ENCODE measurements at regions not wholly inside any gene's neighbourhood (a gene's known extent, or its start where the extent isn't known, plus 50 kb on each side); places are given as distances from the start of the nearest gene placed in this dataset.

DNA sequence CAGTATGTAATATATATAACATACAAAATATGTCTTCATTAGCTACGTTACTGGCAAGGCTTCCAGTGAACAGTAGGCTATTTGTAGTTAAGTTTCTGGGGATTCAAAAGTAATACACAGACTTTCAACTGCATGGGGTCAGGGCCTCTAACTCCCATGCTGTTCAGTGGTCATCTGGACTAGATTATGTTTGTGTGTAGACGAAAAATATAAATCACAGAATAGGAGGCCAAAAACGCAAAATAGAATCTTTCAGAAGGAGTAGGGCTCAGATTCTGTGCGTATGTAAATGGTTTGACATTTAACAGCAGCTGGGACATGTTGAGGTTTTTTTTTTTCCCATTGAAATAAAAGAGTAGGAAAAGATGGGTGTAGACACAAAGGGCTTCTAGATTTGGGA, 1048.7 kb upstream of the WWC1 start:
- no peaks in the 10 kb centered on the region for H4K20me1 ChIP-seq (ENCODE audit: control insufficient read depth, insufficient read depth)
- H3K27ac ChIP-seq (ENCODE audit: control insufficient read depth, insufficient read depth): no peak overlapping the region
- H3K79me2 ChIP-seq (ENCODE audit: control insufficient read depth, insufficient read depth, low read length): no peaks in the 10 kb centered on the region
- H3K27me3 ChIP-seq (replicated peaks in 1 of 2; ENCODE audit: control insufficient read depth in 2 of 2, insufficient read depth in 2 of 2, low read length in 1 of 2): no peaks in the 10 kb centered on the region
- ChIA-PET POLR2A (interaction anchor here (0.6 kb wide), 1 partner anchor 686 kb away, joined by 3 read pairs; no protein-coding TSS in a partner anchor), SMC1A (ENCODE audit: uncharacterized antibody, unreplicated experiment) (interaction anchor here (0.9 kb wide), 1 partner anchor 9 kb away, joined by 3 read pairs; no protein-coding TSS in a partner anchor), CTCF (no interaction called here), RAD21 (ENCODE audit: unreplicated experiment) (no interaction called here)
- BruUV-seq (replicated peaks): no TSS peak
- 4% methylated on average over 4 of the region's 4 CpGs for WGBS (ENCODE audit: insufficient coverage, insufficient replicate concordance, low lambda C conversion rate, missing lambda C conversion rate)
- intact Hi-C loops (cut with micrococcal nuclease; ENCODE audit: unreplicated experiment): no loop called here
- in situ Hi-C loops (cut with MboI): no loop called here
- DNase-seq (ENCODE audit: low read depth, low spot score): no peak
- H3K36me3 ChIP-seq (ENCODE audit: control insufficient read depth in 2 of 2, insufficient read depth in 2 of 2, low read length in 1 of 2): no peaks in the 10 kb centered on the region
- no peak overlapping the region for H3K4me3 ChIP-seq
- no peaks in the 10 kb centered on the region for H3K4me1 ChIP-seq (ENCODE audit: control insufficient read depth, insufficient read depth, low read length)
- no peaks in the 10 kb centered on the region for H3K9me3 ChIP-seq (replicated peaks; ENCODE audit: control insufficient read depth, insufficient read depth, low read length)
- no peak overlapping the region for H3K9ac ChIP-seq (ENCODE audit: control insufficient read depth, insufficient read depth, low read length)
- ATAC-seq: no peak
- H3K4me2 ChIP-seq (ENCODE audit: control insufficient read depth, insufficient read depth): no peak overlapping the region
- no peak overlapping the region for H2AFZ ChIP-seq (ENCODE audit: control insufficient read depth, low read depth, low read length)
- FAIRE-seq: no peak
- TF ChIP-seq NBN (IDR thresholded peaks at IDR 0.05) (no peak), ZZZ3 (IDR thresholded peaks at IDR 0.05; ENCODE audit: control insufficient read depth, insufficient read length, low read depth) (no peak), LARP7 (IDR thresholded peaks at IDR 0.05) (no peak), ASH2L (IDR thresholded peaks at IDR 0.05; ENCODE audit: borderline replicate concordance, low read depth) (no peak), ZNF622 (IDR thresholded peaks at IDR 0.05) (no peak), SUZ12 (IDR thresholded peaks at IDR 0.05; ENCODE audit: unreplicated experiment) (no peak), POLR2AphosphoS2 (IDR thresholded peaks at IDR 0.05; ENCODE audit: low read depth, low read length) (no peak), KLF5 (IDR thresholded peaks at IDR 0.05; ENCODE audit: partially characterized antibody) (no peak), RBBP5 (conservative IDR thresholded peaks at IDR 0.05) (no peak), SREBF2 (IDR thresholded peaks at IDR 0.05; ENCODE audit: low read length) (no peak)
- TF ChIP-seq, protein P1, sequence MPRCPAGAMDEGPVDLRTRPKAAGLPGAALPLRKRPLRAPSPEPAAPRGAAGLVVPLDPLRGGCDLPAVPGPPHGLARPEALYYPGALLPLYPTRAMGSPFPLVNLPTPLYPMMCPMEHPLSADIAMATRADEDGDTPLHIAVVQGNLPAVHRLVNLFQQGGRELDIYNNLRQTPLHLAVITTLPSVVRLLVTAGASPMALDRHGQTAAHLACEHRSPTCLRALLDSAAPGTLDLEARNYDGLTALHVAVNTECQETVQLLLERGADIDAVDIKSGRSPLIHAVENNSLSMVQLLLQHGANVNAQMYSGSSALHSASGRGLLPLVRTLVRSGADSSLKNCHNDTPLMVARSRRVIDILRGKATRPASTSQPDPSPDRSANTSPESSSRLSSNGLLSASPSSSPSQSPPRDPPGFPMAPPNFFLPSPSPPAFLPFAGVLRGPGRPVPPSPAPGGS (IDR thresholded peaks at IDR 0.05; ENCODE audit: borderline replicate concordance, insufficient read depth, low read depth, low read length, poor library complexity, severe bottlenecking): no peak
- TF ChIP-seq, protein P2, sequence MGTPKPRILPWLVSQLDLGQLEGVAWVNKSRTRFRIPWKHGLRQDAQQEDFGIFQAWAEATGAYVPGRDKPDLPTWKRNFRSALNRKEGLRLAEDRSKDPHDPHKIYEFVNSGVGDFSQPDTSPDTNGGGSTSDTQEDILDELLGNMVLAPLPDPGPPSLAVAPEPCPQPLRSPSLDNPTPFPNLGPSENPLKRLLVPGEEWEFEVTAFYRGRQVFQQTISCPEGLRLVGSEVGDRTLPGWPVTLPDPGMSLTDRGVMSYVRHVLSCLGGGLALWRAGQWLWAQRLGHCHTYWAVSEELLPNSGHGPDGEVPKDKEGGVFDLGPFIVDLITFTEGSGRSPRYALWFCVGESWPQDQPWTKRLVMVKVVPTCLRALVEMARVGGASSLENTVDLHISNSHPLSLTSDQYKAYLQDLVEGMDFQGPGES (IDR thresholded peaks at IDR 0.05): no peak
- TF ChIP-seq, protein P3, sequence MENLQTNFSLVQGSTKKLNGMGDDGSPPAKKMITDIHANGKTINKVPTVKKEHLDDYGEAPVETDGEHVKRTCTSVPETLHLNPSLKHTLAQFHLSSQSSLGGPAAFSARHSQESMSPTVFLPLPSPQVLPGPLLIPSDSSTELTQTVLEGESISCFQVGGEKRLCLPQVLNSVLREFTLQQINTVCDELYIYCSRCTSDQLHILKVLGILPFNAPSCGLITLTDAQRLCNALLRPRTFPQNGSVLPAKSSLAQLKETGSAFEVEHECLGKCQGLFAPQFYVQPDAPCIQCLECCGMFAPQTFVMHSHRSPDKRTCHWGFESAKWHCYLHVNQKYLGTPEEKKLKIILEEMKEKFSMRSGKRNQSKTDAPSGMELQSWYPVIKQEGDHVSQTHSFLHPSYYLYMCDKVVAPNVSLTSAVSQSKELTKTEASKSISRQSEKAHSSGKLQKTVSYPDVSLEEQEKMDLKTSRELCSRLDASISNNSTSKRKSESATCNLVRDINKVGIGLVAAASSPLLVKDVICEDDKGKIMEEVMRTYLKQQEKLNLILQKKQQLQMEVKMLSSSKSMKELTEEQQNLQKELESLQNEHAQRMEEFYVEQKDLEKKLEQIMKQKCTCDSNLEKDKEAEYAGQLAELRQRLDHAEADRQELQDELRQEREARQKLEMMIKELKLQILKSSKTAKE (IDR thresholded peaks at IDR 0.05; ENCODE audit: low read depth, poor library complexity, severe bottlenecking): no peak
- TF ChIP-seq, protein P4, sequence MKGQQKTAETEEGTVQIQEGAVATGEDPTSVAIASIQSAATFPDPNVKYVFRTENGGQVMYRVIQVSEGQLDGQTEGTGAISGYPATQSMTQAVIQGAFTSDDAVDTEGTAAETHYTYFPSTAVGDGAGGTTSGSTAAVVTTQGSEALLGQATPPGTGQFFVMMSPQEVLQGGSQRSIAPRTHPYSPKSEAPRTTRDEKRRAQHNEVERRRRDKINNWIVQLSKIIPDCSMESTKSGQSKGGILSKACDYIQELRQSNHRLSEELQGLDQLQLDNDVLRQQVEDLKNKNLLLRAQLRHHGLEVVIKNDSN (IDR thresholded peaks at IDR 0.05; ENCODE audit: borderline replicate concordance, extremely low read length, insufficient read depth, low read depth, low read length): no peak
- TF ChIP-seq, protein P5, sequence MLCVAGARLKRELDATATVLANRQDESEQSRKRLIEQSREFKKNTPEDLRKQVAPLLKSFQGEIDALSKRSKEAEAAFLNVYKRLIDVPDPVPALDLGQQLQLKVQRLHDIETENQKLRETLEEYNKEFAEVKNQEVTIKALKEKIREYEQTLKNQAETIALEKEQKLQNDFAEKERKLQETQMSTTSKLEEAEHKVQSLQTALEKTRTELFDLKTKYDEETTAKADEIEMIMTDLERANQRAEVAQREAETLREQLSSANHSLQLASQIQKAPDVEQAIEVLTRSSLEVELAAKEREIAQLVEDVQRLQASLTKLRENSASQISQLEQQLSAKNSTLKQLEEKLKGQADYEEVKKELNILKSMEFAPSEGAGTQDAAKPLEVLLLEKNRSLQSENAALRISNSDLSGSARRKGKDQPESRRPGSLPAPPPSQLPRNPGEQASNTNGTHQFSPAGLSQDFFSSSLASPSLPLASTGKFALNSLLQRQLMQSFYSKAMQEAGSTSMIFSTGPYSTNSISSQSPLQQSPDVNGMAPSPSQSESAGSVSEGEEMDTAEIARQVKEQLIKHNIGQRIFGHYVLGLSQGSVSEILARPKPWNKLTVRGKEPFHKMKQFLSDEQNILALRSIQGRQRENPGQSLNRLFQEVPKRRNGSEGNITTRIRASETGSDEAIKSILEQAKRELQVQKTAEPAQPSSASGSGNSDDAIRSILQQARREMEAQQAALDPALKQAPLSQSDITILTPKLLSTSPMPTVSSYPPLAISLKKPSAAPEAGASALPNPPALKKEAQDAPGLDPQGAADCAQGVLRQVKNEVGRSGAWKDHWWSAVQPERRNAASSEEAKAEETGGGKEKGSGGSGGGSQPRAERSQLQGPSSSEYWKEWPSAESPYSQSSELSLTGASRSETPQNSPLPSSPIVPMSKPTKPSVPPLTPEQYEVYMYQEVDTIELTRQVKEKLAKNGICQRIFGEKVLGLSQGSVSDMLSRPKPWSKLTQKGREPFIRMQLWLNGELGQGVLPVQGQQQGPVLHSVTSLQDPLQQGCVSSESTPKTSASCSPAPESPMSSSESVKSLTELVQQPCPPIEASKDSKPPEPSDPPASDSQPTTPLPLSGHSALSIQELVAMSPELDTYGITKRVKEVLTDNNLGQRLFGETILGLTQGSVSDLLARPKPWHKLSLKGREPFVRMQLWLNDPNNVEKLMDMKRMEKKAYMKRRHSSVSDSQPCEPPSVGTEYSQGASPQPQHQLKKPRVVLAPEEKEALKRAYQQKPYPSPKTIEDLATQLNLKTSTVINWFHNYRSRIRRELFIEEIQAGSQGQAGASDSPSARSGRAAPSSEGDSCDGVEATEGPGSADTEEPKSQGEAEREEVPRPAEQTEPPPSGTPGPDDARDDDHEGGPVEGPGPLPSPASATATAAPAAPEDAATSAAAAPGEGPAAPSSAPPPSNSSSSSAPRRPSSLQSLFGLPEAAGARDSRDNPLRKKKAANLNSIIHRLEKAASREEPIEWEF (IDR thresholded peaks at IDR 0.05; ENCODE audit: insufficient replicate concordance, low read depth, low read length): no peak

All from GM12878 (cell line).